ENCODE measurements at regions not wholly inside any gene's neighbourhood (a gene's known extent, or its start where the extent isn't known, plus 50 kb on each side); places are given as distances from the start of the nearest gene placed in this dataset.

- intact Hi-C loops (cut with DNase I; ENCODE audit: low total_unique reads) = no loop called here
- Histone ChIP-seq H3K4me3 (no peak overlapping the region), H3K4me1 (no peaks in the 10 kb centered on the region), H3K9me3 (no peaks in the 10 kb centered on the region), H3K36me3 (ENCODE audit: low read depth, missing control alignments) (no peaks in the 10 kb centered on the region), H3K27me3 (no peaks in the 10 kb centered on the region), H3K27ac (no peak overlapping the region)
- no peak for TF ChIP-seq POLR2A (IDR thresholded peaks at IDR 0.05)
- TF ChIP-seq, protein P1, sequence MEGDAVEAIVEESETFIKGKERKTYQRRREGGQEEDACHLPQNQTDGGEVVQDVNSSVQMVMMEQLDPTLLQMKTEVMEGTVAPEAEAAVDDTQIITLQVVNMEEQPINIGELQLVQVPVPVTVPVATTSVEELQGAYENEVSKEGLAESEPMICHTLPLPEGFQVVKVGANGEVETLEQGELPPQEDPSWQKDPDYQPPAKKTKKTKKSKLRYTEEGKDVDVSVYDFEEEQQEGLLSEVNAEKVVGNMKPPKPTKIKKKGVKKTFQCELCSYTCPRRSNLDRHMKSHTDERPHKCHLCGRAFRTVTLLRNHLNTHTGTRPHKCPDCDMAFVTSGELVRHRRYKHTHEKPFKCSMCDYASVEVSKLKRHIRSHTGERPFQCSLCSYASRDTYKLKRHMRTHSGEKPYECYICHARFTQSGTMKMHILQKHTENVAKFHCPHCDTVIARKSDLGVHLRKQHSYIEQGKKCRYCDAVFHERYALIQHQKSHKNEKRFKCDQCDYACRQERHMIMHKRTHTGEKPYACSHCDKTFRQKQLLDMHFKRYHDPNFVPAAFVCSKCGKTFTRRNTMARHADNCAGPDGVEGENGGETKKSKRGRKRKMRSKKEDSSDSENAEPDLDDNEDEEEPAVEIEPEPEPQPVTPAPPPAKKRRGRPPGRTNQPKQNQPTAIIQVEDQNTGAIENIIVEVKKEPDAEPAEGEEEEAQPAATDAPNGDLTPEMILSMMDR (IDR thresholded peaks at IDR 0.05) = no peak
- no peak for DNase-seq
Measured at GRCh38 chr2:155692106-155692505, 640.4 kb downstream of the NR4A2 start.

GRCh38 chr2:155690785-155691184 is 641.7 kb downstream of the NR4A2 start:
- WGBS, 2 donors = 83 to 89% methylated on average over 2 of the region's 2 CpGs
- TF ChIP-seq, protein P1 (IDR thresholded peaks at IDR 0.05) = no peak
- no peak for TF ChIP-seq POLR2A (IDR thresholded peaks at IDR 0.05)
- H3K4me3 ChIP-seq = no peak overlapping the region
- no peaks in the 10 kb centered on the region for H3K9me3 ChIP-seq
- H3K4me1 ChIP-seq = no peaks in the 10 kb centered on the region
- no peak for DNase-seq
- no peaks in the 10 kb centered on the region for H3K36me3 ChIP-seq (ENCODE audit: low read depth, missing control alignments)
- H3K27ac ChIP-seq = no peak overlapping the region
- no peaks in the 10 kb centered on the region for H3K27me3 ChIP-seq
- intact Hi-C loops (cut with DNase I; ENCODE audit: low total_unique reads) = no loop called here

GRCh38 chr2:155689791-155690190 is 642.7 kb downstream of the NR4A2 start:
- DNase-seq = no peak
- intact Hi-C loops (cut with DNase I; ENCODE audit: low total_unique reads) = no loop called here
- Histone ChIP-seq H3K36me3 (ENCODE audit: low read depth, missing control alignments) (no peaks in the 10 kb centered on the region), H3K9me3 (no peaks in the 10 kb centered on the region), H3K4me3 (no peak overlapping the region), H3K27ac (no peak overlapping the region), H3K27me3 (no peaks in the 10 kb centered on the region), H3K4me1 (no peaks in the 10 kb centered on the region)
- TF ChIP-seq, protein P1 (IDR thresholded peaks at IDR 0.05) = no peak
- 64 to 67% methylated on average over 4 of the region's 4 CpGs for WGBS, 2 donors

GRCh38 chr2:155687181-155687580 is 645.3 kb downstream of the NR4A2 start:
- no peak overlapping the region for H3K27ac ChIP-seq
- TF ChIP-seq, protein P1 (IDR thresholded peaks at IDR 0.05) = no peak
- TF ChIP-seq POLR2A (IDR thresholded peaks at IDR 0.05) = no peak
- no peaks in the 10 kb centered on the region for H3K9me3 ChIP-seq
- no peaks in the 10 kb centered on the region for H3K4me1 ChIP-seq
- no peaks in the 10 kb centered on the region for H3K36me3 ChIP-seq (ENCODE audit: low read depth, missing control alignments)
- DNase-seq = no peak
- H3K27me3 ChIP-seq = no peaks in the 10 kb centered on the region
- WGBS, 2 donors = 91 to 100% methylated on average over 1 of the region's 1 CpG
- intact Hi-C loops (cut with DNase I; ENCODE audit: low total_unique reads) = no loop called here
- no peak overlapping the region for H3K4me3 ChIP-seq

DNA sequence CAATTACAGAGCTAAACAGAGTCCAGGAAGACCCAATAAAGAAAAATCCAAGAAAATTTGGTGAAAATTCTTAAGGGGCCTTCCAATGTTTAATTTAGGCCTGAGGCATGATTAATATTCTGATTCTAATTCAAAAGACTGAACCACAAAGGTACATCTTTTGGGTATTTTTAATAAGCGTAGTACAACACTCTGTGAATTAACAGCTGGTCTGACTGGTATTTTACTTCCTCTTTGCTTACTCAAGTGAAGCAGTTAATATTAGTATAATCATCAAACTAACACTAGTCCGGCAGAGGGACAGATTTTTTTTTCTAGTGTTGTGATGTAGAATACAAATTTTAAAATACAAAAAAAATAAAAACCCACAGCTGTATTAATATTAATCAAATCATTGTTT is 652.9 kb downstream of the NR4A2 start:
- no peaks in the 10 kb centered on the region for H3K27me3 ChIP-seq
- TF ChIP-seq, protein P1 (IDR thresholded peaks at IDR 0.05) = no peak
- no peak for TF ChIP-seq POLR2A (IDR thresholded peaks at IDR 0.05)
- H3K4me3 ChIP-seq = no peak overlapping the region
- H3K27ac ChIP-seq = no peak overlapping the region
- WGBS, 2 donors = 84 to 90% methylated on average over 2 of the region's 2 CpGs
- H3K9me3 ChIP-seq = no peaks in the 10 kb centered on the region
- intact Hi-C loops (cut with DNase I; ENCODE audit: low total_unique reads) = no loop called here
- no peak for DNase-seq
- no peaks in the 10 kb centered on the region for H3K4me1 ChIP-seq
- no peaks in the 10 kb centered on the region for H3K36me3 ChIP-seq (ENCODE audit: low read depth, missing control alignments)

Measured in testis (tissue), 2 donors.